GM19238 (cell line): ENCODE measurements at regions not wholly inside any gene's neighbourhood (a gene's known extent, or its start where the extent isn't known, plus 50 kb on each side); places are given as distances from the start of the nearest gene placed in this dataset.

Experiments used
- DNase-seq: peaks from one replicate; pipeline ENCODE4 v3.0.0; 2011; ENCODE audit warnings: low spot score; ENCODE audit not compliant: insufficient read length

DNA sequence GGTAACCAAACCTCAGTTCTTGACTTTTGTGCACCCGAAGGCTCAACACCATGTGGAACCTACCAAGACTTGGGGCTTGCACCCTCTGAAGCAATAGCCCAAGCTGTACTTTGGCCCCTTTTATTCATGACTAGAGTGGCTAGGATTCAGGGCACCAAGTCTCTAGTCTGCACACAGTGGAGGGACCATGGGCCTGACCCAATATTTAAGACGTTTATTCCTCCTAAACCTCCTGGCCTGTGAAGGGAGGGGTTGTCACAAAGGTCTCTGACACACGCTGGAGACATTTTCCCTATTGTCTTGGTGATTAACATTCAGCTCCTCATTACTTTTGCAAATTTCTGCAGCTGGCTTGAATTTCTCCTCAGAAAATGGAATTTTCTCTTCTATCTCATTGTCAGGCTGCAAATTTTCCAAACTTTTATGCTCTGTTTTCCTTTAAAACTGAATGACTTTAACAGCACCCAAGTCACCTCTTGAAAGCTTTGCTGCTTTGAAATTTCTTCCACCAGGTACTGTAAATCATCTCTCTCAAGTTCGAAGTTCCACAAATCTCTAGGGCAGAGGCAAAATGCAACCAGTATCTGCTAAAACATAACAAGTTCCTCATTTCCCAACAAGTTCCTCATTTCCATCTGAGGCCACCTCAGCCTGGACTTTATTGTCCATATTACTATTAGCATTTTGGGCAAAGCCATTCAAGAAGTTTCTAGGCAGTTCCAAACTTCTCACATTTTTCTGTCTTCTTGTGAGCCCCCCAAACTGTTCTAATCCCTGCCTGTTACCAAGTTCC, 481.4 kb upstream of the BTBD3 start:
- DNase-seq = no peak

DNA sequence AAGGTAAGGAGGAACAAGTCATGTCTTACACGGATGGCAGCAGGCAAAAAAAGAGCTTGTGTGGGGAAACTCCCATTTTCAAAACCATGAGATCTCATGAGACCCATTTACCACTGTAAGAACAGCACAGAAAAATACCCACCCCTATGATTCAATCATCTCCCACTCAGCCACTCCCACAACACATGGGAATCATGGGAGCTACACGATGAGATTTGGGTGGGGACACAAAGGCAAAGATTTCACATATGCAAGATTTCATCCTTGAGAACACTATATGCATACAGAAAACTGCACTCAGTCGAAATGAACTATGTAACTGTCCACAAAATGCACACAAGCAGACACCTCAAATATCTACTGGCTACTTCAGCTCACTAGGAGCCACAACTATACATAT, 480.6 kb upstream of the BTBD3 start:
- DNase-seq = no peak

DNA sequence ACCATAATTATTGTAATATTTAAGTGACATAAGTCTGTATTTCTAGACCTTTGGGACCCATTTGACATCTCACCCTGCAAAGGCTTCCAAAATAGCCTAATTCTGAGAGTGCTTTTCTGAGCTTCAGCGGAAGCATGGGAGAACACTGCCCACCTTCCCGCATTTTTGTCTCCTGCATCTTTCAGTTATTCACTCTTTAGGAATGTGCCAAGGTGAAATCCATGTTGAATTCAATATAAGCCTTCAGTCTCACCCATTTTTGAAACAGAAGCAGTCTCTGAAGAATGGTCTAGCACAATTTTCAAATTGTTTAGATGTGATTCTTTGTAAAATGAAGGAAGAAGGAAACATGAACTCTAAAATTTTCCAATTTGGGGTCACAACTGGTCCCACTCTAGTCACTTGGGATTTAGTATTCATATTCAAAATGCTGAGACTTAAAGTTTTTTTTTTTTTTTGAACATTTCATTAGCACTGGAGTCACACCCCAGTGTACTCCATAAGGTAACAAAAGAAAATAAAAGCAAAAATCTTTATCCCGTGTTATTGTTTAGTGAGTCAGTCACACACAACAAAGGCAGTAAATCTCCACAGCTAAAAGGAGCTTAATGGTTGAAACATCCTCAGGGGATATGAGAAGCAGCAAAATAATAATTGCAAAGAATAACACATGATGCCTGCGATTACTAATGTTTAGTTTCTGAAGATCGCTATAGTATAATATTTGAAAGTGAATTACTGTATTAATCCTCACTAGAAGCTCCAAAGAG, 479.9 kb upstream of the BTBD3 start:
- DNase-seq = no peak

DNA sequence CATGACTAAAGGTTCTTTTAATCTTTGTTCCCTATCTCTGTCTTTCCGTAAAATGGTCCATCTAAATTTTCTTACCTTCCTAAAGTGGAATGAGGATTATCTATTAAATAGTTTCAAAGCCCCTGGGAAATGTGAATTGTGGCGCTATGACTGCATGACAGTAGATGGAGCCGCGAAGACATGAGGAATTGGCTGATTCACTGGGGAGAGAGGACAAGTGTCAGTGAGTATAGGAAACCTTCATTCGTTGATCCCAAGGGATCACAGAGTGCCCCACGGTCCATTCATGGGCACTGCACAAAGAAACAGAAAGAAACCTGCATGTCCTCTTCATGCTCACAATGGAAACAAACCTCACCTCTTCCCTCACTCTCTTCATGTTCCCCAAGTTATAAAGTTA, 479.3 kb upstream of the BTBD3 start:
- DNase-seq = no peak

DNA sequence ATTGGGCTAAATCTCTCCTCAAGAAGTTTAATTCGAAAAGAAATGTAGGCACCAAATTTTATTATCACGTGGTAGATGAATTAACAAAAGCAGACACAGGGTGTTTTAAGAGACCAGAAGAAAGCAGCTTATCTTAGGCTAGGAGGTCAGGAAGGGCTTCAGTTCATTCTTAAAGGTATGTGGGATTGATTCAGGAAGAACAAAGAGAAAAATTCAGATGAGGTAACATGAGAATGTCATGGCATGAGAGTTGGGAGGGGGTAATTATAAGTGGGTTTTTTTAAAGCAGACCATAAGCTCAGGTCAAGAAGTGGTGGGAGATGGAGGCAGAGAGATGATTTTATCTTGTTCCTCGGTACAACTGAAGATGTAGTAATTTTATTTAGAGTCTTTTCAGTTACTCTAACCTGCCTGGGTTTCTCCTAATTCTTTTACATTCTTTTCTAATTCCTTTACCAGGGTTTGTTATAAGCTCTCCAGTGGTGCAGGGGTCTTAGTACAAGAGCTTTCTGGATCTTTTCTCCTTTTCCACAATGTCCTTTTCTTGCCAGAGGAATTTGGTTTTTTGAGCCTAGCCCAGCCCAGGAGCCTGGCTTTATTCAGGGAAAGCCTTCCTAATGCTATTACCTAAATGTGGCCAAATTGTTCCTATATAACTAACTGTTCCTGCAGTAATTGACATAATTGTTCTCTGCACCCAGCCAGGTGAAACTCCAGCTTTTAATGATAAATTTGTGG, 474.1 kb upstream of the BTBD3 start:
- no peak for DNase-seq

DNA sequence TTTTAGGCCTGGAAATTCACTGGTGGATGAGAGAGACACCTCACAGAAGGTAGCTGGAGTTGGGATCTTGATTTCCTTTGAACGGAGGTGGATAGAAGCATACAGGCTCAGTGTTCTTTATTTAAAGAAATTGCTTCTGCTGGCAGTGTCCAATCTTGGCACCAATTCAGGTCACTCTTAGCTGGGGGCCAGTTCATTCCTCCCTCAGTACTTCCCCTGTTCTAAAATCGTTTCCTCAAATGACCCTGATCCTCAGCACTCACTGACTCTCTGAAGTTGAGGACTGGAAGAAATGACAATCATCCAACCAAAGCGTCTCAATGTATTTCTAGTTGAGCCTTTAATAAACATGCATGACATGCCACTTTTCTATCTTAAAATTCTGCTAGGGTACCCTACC, 472.5 kb upstream of the BTBD3 start:
- no peak for DNase-seq

DNA sequence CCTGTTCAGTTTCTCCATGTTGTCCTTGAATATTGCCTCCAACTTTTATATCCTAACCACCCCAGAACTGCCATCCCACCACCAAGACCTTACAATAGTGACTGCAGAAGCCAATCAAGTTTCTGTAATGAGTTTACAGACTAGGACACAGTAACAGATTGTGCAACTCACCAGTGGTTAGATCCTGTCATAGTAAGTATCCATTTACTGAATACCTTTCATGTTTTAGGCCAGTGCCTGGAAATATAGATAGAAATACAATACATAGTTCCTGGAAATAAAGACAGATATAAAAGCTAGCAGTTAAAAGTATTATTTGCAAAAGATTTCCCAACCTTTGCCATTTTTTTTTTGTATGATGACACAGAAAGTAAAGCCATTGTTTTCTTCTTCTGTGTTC, 471.8 kb upstream of the BTBD3 start:
- no peak for DNase-seq

DNA sequence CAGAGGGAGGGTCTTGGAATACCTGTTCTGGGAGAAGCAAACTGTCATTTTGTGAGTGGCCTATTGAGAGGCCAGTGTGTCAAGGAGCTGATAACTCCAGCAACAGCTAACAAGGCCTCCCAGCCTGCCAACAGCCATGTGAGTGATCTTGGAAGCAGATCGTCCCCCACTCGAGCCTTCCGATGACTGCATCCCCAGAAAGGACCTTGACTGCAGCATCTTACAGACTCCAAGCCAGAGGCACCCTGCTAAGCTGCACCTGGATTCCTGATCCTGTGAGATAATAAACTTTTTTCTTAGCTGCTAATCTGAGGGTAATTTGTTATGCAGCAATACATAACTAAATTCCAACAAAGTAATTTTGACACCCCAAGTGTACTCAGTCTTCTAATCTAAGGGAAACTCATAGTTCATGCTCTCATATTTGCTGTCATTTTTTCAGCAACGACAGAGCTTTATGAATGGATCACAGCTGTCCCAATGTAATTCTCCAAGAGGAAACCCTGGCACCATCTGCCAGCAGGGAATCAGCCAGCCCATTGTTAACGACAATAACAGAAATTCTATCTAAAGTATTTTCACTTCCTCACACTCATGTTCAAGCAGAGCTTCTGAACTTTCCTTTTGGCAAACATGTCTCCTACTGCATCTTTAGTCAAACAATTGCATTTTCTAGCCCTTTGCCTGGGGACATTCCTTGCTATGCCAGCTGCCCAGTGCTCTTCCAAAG, 470.2 kb upstream of the BTBD3 start:
- DNase-seq = no peak

DNA sequence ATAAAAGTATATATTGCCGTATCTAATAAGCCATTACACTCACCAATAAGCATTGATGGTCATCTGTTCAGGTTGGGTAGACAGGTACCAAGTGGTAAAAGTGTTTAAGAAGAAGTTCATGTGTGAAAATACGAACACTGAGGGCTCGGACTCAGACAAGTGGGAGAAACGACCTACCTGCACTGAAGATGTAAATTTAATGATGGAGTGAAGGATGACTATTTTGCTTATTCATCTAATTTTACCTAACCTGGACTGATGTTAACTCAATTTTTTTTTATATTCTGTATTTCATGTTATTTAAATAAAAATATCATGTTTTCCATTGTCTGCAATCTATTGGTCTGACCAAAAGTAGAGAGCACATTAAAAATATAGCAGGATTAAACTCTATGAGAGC, 469.1 kb upstream of the BTBD3 start:
- DNase-seq = no peak

DNA sequence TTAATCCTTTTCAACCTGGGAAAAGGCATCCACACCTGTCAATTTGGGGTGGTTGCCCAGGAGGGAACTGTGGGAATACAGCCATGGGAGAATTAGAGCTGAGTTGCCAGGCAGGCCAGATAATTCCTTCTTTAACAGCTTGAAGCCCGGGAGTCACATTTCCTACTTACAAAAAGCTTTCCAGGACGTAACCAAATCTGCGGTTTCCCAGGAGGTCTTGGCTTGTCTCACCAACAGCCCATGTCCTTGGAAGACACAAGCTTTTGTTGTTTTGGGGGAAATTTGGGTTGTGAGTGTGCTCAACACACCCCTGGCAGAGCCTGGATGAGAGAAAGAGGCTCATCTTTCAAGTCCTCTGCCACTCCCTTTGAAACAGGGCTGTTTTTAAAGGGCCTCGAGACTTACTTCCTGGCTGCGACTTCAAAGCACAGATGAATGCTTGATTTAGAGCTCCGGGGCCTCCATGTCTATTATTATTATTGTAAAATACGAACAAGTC, 465.9 kb upstream of the BTBD3 start:
- DNase-seq = no peak

DNA sequence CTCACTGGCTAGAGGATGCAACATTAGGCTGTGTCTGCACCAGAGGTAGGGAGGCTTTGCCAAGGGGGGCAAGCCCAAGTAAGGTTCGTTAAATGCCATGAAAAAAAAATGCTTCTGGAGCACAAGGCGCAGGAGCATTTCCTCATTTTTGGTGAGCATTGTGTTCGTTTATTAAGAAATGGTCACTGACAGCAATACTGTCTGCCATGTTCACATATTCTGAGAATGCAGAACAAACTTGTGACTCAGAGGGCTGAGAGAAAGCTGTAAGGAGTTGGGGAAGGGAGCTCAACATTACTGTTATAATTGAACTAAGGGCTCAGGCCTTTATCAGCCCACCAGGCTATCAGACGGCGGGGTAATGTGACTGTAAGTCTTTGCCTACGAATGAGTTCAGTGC, 465.4 kb upstream of the BTBD3 start:
- no peak for DNase-seq

DNA sequence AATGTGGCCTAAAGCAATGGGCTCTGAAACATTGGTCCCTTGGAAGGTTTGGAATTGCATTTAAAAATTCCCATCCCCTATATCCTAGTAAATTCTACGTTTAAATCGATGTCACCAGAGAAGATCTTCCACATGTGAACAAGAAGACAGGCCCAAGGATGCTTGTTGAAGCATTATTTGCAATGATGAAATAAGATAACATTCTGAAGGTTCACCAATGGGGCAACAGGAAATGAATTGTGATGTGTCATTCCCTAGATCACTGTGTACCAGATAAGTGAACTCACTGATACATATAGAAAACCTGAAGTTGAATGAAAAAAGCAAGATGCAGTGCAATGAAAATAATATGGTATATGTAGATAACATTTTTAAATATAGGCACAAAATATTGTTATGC, 464.3 kb upstream of the BTBD3 start:
- DNase-seq = no peak

DNA sequence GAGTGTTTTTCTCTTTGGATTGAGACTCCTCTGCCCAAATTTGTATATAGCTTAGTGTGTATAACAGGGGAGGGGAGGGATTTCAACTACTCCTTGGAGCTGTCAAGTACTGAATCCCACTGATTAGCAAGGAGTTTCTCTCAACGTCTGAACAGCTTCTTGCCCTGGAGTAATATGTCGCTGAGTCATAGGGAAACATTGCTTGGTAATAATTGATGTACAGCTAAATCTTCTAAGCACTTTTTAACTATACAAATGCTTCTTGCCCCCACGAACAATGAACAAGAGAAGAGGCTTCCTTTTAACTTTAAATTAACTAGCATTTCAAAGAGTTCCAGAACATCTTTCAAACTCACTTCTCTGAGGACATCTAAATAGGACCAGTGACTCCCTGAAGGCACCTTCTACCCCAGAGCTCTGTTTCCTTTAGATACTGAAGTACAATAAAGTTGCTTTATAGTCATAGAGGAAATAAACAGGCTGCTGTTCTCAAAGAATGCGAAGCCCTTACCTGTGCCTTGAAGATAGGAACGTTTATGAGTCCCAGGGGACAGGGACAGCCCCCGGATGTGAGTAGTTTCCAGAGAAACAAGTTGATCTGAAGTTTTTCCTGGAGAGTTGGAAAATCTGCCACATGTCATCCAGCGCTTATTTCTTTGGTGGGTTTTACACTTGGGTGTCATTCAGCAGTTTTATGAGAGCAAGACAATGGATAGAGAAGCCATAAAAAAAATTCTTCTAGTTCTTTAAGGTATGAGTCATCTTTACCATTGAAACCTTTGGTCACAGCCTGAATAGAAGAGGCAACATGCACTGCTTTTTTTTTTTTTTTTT, 462.5 kb upstream of the BTBD3 start:
- no peak for DNase-seq

DNA sequence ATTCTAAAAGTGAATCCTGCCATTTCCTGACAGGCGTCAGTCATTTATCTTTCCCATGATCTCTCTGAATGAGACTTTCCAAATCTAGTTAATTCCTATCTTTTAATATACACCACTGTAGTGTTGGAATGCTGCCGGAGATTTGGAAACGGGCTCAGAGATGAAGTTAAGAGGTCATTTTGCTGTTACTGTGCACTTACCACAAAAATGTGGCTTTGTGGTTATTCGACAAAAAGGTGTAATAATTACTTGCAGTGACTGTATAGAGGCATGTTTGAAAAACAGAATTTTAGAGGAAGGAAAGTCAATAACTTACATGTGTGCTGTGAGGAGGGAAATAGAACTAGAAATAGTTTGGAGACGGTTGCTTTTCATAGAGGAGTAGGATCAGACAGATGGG, 460.2 kb upstream of the BTBD3 start:
- no peak for DNase-seq

DNA sequence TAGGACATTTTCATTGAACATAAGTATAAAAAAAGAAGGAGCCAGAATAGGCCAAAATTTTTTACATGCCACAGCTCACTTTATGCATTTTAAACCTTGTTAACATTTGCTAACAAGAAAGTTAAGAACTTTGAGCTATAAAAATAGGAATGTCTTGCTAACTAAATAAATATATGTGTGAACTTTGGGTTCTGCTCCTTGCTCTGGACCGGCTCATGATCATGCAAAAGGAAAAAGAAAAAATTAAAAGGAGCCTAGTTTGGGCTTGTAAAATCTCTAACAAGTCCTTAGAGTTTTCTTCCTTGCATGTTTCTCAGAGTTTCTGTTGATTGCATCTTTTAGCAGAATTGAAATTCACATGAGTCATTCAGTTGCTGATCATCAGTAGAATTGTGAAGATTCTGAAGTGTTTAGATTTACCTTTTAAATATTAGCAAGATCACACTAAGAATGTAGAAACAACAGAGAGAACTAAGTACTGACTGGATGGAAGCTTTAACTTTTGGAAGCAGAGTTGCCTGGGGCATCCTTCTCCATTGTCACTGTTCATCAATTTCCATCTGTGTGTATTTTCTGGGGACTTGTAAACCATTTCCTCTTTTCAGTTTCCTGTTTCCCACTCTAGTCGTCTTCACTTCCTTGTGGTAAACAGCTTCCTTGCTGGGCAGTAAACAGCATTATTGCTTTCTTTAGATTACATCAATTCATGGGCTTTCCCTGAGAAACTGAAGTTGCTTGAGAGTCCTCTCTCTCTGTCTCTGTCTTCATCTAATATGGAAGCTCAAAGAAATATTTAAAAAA, 458.4 kb upstream of the BTBD3 start:
- no peak for DNase-seq

DNA sequence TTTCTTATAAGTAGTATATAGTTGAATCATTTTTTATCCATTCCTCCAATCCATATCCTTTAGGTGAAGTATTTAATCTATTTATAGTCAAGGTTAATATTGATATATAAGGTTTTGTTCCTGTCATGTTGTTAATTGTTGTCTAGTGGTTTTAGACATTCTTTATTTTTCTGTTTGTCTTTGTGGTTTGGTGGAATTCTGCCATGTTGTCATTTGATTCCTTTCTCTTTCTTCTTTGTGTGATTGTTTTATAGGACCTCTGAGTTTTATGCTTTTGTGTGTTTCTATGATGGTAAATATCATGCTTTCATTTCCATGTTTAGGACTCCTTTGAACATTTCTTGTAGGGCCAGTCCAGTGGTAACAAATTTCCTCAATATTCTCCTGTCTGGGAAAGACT, 450.3 kb upstream of the BTBD3 start:
- DNase-seq = no peak

DNA sequence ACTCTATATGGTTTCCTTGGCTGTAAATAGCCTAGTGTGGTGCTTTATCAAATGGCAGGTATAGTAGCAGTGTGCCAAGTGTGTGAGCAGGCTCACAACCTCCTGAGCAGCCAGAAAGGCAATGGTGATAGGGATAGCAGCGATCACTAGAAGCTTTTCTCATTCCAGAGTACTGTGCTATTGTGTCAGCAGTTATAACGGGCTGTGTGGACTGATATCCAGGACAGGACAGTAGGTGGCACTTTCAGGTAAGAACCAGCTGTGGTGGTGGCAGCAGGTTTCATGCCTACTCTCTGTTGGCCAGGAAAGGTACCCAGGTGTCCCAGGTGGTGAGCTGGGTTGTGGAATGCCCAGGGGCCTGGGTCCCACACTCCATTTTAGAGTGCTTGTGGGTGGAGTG, 448.8 kb upstream of the BTBD3 start:
- DNase-seq = no peak

DNA sequence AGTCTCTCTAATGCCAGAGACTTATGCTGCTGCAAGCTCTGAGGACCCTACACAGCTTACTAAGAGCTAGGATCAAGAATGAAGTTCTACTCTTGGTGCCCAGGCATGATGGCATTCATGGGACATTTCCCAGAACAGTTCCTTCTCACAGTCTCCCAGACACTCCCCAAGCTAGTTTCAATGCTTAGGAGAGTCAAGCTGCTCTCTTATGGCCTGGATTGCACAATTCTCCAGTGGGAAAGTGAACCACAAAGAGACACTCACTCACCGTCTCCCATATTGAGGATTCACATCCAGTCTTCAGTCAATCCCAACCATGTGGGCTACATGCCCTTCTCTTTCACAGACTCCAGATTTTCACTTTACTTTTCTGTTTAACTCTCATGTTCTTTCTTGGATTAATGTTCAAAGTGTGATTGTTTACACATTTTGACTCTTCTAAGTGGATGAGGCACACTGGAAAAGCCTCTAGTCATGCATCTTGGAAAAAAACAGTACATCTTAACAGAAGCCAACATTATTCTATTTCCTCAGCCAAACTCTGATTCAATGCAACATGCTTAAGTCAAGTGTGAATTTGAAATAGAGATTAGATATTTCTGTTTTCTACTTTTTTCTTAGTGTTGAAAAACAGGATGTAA, 447.8 kb upstream of the BTBD3 start:
- DNase-seq = no peak

DNA sequence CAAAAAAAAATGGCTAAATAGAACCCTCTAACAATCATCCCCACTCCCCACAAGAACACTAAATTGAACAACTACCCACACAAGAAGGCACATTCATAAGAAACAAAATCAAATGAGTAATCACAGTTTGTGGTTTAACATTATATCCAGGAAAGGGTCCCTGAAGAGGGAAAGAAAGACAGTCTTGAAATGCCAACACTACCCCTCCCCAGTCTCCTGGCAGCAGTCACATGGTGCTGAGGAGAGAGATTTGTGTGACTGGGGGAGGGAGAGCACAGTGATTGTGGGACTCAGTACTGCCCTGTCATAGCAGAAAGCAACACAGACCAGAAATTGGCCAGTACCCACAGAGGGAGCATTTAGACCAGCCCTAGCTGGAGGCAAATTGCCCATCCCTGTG, 443.7 kb upstream of the BTBD3 start:
- no peak for DNase-seq
